ENCODE measurements at regions not wholly inside any gene's neighbourhood (a gene's known extent, or its start where the extent isn't known, plus 50 kb on each side); places are given as distances from the start of the nearest gene placed in this dataset.

GRCh38 chrX:125012585-125012984 is 307.1 kb upstream of the TEX13C start:
- DNase-seq, result no peak

DNA sequence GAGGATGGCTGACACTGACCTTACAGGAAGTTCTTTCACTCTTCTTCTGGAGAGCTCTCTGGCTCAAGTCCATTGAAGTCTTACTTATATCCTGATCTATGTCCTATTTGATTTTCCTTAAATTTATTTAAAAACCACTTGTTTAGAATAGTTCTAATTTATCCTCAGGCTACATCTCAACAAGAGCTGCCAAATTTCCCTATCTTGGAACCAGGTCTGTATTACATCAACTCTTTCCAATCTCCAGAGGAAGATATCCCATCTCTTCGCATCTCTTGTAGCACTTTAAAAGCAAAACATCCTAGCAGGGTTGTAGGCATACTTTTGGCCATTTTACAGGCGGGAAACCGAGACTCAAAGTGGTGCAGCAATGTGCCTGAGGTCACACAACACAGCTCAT is 290.5 kb upstream of the TEX13C start:
- DNase-seq, result no peak

Measured in CD4-positive, alpha-beta T cell treated with Interferon gamma for 1 hour (primary cell).